CD4-positive, alpha-beta T cell treated with Interleukin-15 for 1 hour (primary cell): ENCODE measurements at regions not wholly inside any gene's neighbourhood (a gene's known extent, or its start where the extent isn't known, plus 50 kb on each side); places are given as distances from the start of the nearest gene placed in this dataset.
"Not testable (repeated sequence)": the region's sequence is repeated elsewhere in the genome, so short reads cannot be mapped to it uniquely, and the experiment has no call there.

ENCODE experiments used
- DNase-seq: peaks from one replicate; pipeline ENCODE4 v3.0.0-alpha.2; 2020

GRCh38 chr5:57642698-57643097 is 160.1 kb upstream of the ACTBL2 start:
- no peak for DNase-seq

GRCh38 chr5:57642066-57642465 is 159.5 kb upstream of the ACTBL2 start:
- no peak for DNase-seq

- no peak for DNase-seq
Observed at GRCh38 chr5:57635146-57635777, 152.7 kb upstream of the ACTBL2 start.

GRCh38 chr5:57632937-57633336 is 150.3 kb upstream of the ACTBL2 start:
- DNase-seq = no peak

- DNase-seq = not testable (repeated sequence)
Observed at GRCh38 chr5:57631139-57631538, 148.5 kb upstream of the ACTBL2 start.

GRCh38 chr5:57627661-57628060 is 145.1 kb upstream of the ACTBL2 start:
- DNase-seq = no peak

GRCh38 chr5:57626703-57627102 is 144.1 kb upstream of the ACTBL2 start:
- no peak for DNase-seq

- no peak for DNase-seq
Observed at GRCh38 chr5:57621624-57622023, 139.0 kb upstream of the ACTBL2 start.

GRCh38 chr5:57618767-57619381 is 136.3 kb upstream of the ACTBL2 start:
- no peak for DNase-seq

- DNase-seq = no peak
Observed at GRCh38 chr5:57613741-57614140, 131.1 kb upstream of the ACTBL2 start.

- no peak for DNase-seq
Observed at GRCh38 chr5:57611177-57611576, 128.6 kb upstream of the ACTBL2 start.

- DNase-seq = no peak
Observed at GRCh38 chr5:57608542-57608941, 125.9 kb upstream of the ACTBL2 start.

- DNase-seq = no peak
Observed at GRCh38 chr5:57601996-57602395, 119.4 kb upstream of the ACTBL2 start.

GRCh38 chr5:57600321-57600720 is 117.7 kb upstream of the ACTBL2 start:
- DNase-seq = no peak

- no peak for DNase-seq
Observed at GRCh38 chr5:57598756-57599155, 116.1 kb upstream of the ACTBL2 start.

GRCh38 chr5:57598097-57598496 is 115.5 kb upstream of the ACTBL2 start:
- DNase-seq = no peak

- DNase-seq = no peak
Observed at GRCh38 chr5:57595523-57595991, 112.9 kb upstream of the ACTBL2 start.

- DNase-seq = no peak
Observed at GRCh38 chr5:57594436-57594835, 111.8 kb upstream of the ACTBL2 start.

GRCh38 chr5:57592236-57592635 is 109.6 kb upstream of the ACTBL2 start:
- no peak for DNase-seq

GRCh38 chr5:57586649-57587048 is 104.0 kb upstream of the ACTBL2 start:
- no peak for DNase-seq

GRCh38 chr5:57582578-57583070 is 100.0 kb upstream of the ACTBL2 start:
- no peak for DNase-seq

- no peak for DNase-seq
Observed at GRCh38 chr5:57581772-57582171, 99.2 kb upstream of the ACTBL2 start.

- no peak for DNase-seq
Observed at GRCh38 chr5:57581222-57581621, 98.6 kb upstream of the ACTBL2 start.

GRCh38 chr5:57577432-57578175 is 95.0 kb upstream of the ACTBL2 start:
- DNase-seq = no peak
